WI38 (cell line): ENCODE measurements at regions not wholly inside any gene's neighbourhood (a gene's known extent, or its start where the extent isn't known, plus 50 kb on each side); places are given as distances from the start of the nearest gene placed in this dataset.
"Not testable (repeated sequence)": the region's sequence is repeated elsewhere in the genome, so short reads cannot be mapped to it uniquely, and the experiment has no call there.

Experiments
- H3K4me3 ChIP-seq: 2 replicates; pipeline ENCODE4 v1.5.1; 2011; ENCODE audit warnings: low read depth, mild to moderate bottlenecking, control low read depth, low read length
- CTCF ChIP-seq: IDR thresholded peaks from 2 replicates; pipeline ENCODE4 v1.5.1; 2012; ENCODE audit warnings: low read depth, mild to moderate bottlenecking, control low read depth, low read length

- H3K4me3 ChIP-seq = no peak overlapping the region
- TF ChIP-seq CTCF = no peak
Observed at GRCh38 chr10:9043466-9043865, 989.0 kb downstream of the GATA3 start.

- TF ChIP-seq CTCF = no peak
- no peak overlapping the region for H3K4me3 ChIP-seq
Observed at GRCh38 chr10:9045311-9045710, 990.8 kb downstream of the GATA3 start.

GRCh38 chr10:9051328-9051974 lies 997.0 kb downstream of the GATA3 start:
- no peak overlapping the region for H3K4me3 ChIP-seq
- no peak for TF ChIP-seq CTCF

GRCh38 chr10:9052767-9053166 lies 998.3 kb downstream of the GATA3 start:
- no peak for TF ChIP-seq CTCF

GRCh38 chr10:9056521-9056920 lies 1002.0 kb downstream of the GATA3 start:
- no peak for TF ChIP-seq CTCF
- no peak overlapping the region for H3K4me3 ChIP-seq

More at GRCh38 chr10:9052767-9053166, 998.3 kb downstream of the GATA3 start:
- no peak overlapping the region for H3K4me3 ChIP-seq

GRCh38 chr10:9057293-9057692 lies 1002.8 kb downstream of the GATA3 start:
- H3K4me3 ChIP-seq = not testable (repeated sequence)

GRCh38 chr10:9060314-9060713 lies 1005.8 kb downstream of the GATA3 start:
- TF ChIP-seq CTCF = no peak
- no peak overlapping the region for H3K4me3 ChIP-seq

- no peak for TF ChIP-seq CTCF
- H3K4me3 ChIP-seq = no peak overlapping the region
Observed at GRCh38 chr10:9061871-9062270, 1007.4 kb downstream of the GATA3 start.
